K562 (cell line): ENCODE measurements at regions not wholly inside any gene's neighbourhood (a gene's known extent, or its start where the extent isn't known, plus 50 kb on each side); places are given as distances from the start of the nearest gene placed in this dataset.
A peak's percentile ranks its signal among the peaks of the same experiment; 100 is the strongest.

Experiments
- HDAC1 ChIP-seq, 2 experiments: fragments of 450-650 bp; IDR thresholded peaks; 2 replicates each; pipeline ENCODE4 v1.6.1; 2016 to 2017; ENCODE audit warnings: inconsistent platforms in 1 of 2, mild to moderate bottlenecking in 1 of 2, moderate library complexity in 1 of 2
- KDM5B ChIP-seq: fragments of 200-600 bp; sonication (generic); IDR thresholded peaks from 2 replicates; pipeline ENCODE4 v1.6.1; 2012; ENCODE audit warnings: low read depth, mild to moderate bottlenecking, moderate library complexity, low read length, control low read depth, inconsistent platforms; ENCODE audit not compliant: insufficient replicate concordance
- ZBTB11 ChIP-seq, 3 experiments: fragments of 200-800 bp in 1 of 3; fragments of 250-450 bp in 1 of 3; fragments of 450-650 bp in 1 of 3; sonication (Bioruptor Pico) in 1 of 3; sonication (Bioruptor generic) in 1 of 3; formaldehyde crosslinking in 1 of 3; IDR thresholded peaks; 2 replicates each; pipeline versions ENCODE4 v1.6.1 to v1.8.0; 2016 to 2022; ENCODE audit warnings: mild to moderate bottlenecking in 2 of 3, missing genetic modification characterization in 2 of 3, missing compliant biosample characterization in 1 of 3, moderate library complexity in 1 of 3
- TF ChIP-seq, protein P1 (sequence below): fragments of 450-650 bp; IDR thresholded peaks from 2 replicates; pipeline ENCODE4 v1.6.1; 2016; ENCODE audit warnings: antibody characterized with exemption
- TF ChIP-seq, protein P2 (sequence below): fragments of 450-650 bp; IDR thresholded peaks from 2 replicates; pipeline ENCODE4 v1.6.1; 2016; ENCODE audit warnings: mild to moderate bottlenecking, moderate library complexity
- TF ChIP-seq, protein P3 (sequence below), 2 experiments: fragments of 200-800 bp in 1 of 2; sonication (Bioruptor generic) in 1 of 2; sonication (generic) in 1 of 2; formaldehyde crosslinking in 1 of 2; IDR thresholded peaks in 1 of 2; conservative IDR thresholded peaks in 1 of 2; 2 replicates each; pipeline versions ENCODE4 v1.5.0 to v1.6.1; 2016 to 2020; ENCODE audit warnings: missing compliant biosample characterization in 1 of 2, missing genetic modification characterization in 1 of 2, missing genetic modification reagents in 1 of 2

DNA sequence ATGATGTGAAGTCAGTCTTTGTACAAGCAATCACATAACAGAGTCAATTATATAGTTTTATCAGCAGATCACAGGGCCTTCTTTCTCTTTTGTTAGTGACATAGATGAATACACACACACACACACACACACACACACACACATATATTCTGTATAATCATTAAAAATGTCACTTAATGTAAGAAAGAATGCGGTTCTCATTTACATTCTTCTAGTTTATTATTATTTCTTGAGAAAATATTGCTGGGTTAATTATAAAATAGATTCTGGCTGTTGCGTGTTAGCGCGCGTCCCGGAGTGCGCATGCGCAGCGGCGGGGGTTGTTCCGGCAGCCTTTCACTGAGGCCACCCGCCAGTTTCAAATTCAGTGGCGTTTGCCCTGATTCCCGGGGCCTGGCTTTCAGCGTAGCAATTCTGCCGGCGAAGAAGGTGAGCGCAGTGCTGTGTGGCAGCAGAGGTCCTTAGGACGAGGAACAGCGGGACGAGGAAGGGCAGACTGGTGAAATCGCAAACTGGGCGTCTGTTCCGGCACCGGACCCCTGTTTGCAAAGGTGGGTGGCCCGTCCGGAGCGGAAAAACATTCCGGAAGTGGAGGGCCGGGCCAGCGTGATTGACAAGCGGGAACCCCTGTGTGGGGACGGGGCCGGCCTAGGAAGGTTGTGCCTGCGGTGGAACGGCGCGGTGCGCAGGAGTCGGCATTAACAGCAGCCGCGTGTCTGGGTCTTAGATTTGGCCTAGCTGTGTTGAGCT lies 75.3 kb upstream of the PZP start (continued):
- peak in 1 of 3 experiments; percentile 71; a peak in 2 of 6 replicates for TF ChIP-seq ZBTB11 (CRISPR knock-in tag; IDR thresholded peaks at IDR 0.05)
- TF ChIP-seq, protein P1, sequence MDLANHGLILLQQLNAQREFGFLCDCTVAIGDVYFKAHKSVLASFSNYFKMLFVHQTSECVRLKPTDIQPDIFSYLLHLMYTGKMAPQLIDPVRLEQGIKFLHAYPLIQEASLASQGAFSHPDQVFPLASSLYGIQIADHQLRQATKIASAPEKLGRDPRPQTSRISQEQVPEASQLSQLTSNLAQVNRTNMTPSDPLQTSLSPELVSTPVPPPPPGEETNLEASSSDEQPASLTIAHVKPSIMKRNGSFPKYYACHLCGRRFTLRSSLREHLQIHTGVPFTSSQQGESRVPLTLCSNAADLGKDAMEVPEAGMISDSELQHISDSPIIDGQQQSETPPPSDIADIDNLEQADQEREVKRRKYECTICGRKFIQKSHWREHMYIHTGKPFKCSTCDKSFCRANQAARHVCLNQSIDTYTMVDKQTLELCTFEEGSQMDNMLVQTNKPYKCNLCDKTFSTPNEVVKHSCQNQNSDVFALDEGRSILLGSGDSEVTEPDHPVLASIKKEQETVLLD: peak; percentile 96
- TF ChIP-seq, protein P2, sequence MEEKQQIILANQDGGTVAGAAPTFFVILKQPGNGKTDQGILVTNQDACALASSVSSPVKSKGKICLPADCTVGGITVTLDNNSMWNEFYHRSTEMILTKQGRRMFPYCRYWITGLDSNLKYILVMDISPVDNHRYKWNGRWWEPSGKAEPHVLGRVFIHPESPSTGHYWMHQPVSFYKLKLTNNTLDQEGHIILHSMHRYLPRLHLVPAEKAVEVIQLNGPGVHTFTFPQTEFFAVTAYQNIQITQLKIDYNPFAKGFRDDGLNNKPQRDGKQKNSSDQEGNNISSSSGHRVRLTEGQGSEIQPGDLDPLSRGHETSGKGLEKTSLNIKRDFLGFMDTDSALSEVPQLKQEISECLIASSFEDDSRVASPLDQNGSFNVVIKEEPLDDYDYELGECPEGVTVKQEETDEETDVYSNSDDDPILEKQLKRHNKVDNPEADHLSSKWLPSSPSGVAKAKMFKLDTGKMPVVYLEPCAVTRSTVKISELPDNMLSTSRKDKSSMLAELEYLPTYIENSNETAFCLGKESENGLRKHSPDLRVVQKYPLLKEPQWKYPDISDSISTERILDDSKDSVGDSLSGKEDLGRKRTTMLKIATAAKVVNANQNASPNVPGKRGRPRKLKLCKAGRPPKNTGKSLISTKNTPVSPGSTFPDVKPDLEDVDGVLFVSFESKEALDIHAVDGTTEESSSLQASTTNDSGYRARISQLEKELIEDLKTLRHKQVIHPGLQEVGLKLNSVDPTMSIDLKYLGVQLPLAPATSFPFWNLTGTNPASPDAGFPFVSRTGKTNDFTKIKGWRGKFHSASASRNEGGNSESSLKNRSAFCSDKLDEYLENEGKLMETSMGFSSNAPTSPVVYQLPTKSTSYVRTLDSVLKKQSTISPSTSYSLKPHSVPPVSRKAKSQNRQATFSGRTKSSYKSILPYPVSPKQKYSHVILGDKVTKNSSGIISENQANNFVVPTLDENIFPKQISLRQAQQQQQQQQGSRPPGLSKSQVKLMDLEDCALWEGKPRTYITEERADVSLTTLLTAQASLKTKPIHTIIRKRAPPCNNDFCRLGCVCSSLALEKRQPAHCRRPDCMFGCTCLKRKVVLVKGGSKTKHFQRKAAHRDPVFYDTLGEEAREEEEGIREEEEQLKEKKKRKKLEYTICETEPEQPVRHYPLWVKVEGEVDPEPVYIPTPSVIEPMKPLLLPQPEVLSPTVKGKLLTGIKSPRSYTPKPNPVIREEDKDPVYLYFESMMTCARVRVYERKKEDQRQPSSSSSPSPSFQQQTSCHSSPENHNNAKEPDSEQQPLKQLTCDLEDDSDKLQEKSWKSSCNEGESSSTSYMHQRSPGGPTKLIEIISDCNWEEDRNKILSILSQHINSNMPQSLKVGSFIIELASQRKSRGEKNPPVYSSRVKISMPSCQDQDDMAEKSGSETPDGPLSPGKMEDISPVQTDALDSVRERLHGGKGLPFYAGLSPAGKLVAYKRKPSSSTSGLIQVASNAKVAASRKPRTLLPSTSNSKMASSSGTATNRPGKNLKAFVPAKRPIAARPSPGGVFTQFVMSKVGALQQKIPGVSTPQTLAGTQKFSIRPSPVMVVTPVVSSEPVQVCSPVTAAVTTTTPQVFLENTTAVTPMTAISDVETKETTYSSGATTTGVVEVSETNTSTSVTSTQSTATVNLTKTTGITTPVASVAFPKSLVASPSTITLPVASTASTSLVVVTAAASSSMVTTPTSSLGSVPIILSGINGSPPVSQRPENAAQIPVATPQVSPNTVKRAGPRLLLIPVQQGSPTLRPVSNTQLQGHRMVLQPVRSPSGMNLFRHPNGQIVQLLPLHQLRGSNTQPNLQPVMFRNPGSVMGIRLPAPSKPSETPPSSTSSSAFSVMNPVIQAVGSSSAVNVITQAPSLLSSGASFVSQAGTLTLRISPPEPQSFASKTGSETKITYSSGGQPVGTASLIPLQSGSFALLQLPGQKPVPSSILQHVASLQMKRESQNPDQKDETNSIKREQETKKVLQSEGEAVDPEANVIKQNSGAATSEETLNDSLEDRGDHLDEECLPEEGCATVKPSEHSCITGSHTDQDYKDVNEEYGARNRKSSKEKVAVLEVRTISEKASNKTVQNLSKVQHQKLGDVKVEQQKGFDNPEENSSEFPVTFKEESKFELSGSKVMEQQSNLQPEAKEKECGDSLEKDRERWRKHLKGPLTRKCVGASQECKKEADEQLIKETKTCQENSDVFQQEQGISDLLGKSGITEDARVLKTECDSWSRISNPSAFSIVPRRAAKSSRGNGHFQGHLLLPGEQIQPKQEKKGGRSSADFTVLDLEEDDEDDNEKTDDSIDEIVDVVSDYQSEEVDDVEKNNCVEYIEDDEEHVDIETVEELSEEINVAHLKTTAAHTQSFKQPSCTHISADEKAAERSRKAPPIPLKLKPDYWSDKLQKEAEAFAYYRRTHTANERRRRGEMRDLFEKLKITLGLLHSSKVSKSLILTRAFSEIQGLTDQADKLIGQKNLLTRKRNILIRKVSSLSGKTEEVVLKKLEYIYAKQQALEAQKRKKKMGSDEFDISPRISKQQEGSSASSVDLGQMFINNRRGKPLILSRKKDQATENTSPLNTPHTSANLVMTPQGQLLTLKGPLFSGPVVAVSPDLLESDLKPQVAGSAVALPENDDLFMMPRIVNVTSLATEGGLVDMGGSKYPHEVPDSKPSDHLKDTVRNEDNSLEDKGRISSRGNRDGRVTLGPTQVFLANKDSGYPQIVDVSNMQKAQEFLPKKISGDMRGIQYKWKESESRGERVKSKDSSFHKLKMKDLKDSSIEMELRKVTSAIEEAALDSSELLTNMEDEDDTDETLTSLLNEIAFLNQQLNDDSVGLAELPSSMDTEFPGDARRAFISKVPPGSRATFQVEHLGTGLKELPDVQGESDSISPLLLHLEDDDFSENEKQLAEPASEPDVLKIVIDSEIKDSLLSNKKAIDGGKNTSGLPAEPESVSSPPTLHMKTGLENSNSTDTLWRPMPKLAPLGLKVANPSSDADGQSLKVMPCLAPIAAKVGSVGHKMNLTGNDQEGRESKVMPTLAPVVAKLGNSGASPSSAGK: 0 out of 2 replicates have a peak, but pooled peaks have one; percentile 11
- TF ChIP-seq, protein P3, sequence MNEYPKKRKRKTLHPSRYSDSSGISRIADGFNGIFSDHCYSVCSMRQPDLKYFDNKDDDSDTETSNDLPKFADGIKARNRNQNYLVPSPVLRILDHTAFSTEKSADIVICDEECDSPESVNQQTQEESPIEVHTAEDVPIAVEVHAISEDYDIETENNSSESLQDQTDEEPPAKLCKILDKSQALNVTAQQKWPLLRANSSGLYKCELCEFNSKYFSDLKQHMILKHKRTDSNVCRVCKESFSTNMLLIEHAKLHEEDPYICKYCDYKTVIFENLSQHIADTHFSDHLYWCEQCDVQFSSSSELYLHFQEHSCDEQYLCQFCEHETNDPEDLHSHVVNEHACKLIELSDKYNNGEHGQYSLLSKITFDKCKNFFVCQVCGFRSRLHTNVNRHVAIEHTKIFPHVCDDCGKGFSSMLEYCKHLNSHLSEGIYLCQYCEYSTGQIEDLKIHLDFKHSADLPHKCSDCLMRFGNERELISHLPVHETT (CRISPR knock-in tag; conservative IDR thresholded peaks at IDR 0.05 in 1 of 2, IDR thresholded peaks at IDR 0.05 in 1 of 2): 0 out of 4 replicates have a peak, but pooled peaks of 1 of the 2 experiments have one; percentile 17
- peak; percentile 45 for TF ChIP-seq KDM5B
- TF ChIP-seq HDAC1 (IDR thresholded peaks at IDR 0.05): peak in 1 of 2 experiments; percentile 77; a peak in 2 of 4 replicates
